Sigmoid colon (tissue), 4 donors: ENCODE measurements at regions not wholly inside any gene's neighbourhood (a gene's known extent, or its start where the extent isn't known, plus 50 kb on each side); places are given as distances from the start of the nearest gene placed in this dataset.

Source experiments
- EP300 ChIP-seq, 4 donors: sonication (generic); formaldehyde crosslinking; IDR thresholded peaks; one replicate each; pipeline ENCODE4 v1.6.1; 2017; ENCODE audit warnings: antibody characterized with exemption in 4 of 4
- POLR2A ChIP-seq, 2 donors: fragments of 450-650 bp; IDR thresholded peaks; one replicate each; pipeline ENCODE4 v1.6.1; 2016; ENCODE audit warnings: antibody characterized with exemption in 2 of 2, mild to moderate bottlenecking in 2 of 2, moderate library complexity in 2 of 2
- POLR2AphosphoS5 ChIP-seq, 4 donors: sonication (generic); formaldehyde crosslinking; IDR thresholded peaks; one replicate each; pipeline ENCODE4 v1.6.1; 2017; ENCODE audit warnings: antibody characterized with exemption in 4 of 4
- TF ChIP-seq, protein P1 (sequence below), 4 experiments: fragments of 450-650 bp in 3 of 4; fragments of 200-600 bp in 1 of 4; IDR thresholded peaks; one replicate each; pipeline ENCODE4 v1.5.1; 2016 to 2019; ENCODE audit warnings: antibody characterized with exemption in 4 of 4, mild to moderate bottlenecking in 3 of 4, moderate library complexity in 2 of 4

GRCh38 chr6:48834706-48835105 lies 628.3 kb downstream of the MMUT start:
- TF ChIP-seq POLR2A (IDR thresholded peaks at IDR 0.05) (no peak), POLR2AphosphoS5 (IDR thresholded peaks at IDR 0.05) (no peak), EP300 (IDR thresholded peaks at IDR 0.05) (no peak)
- TF ChIP-seq, protein P1, sequence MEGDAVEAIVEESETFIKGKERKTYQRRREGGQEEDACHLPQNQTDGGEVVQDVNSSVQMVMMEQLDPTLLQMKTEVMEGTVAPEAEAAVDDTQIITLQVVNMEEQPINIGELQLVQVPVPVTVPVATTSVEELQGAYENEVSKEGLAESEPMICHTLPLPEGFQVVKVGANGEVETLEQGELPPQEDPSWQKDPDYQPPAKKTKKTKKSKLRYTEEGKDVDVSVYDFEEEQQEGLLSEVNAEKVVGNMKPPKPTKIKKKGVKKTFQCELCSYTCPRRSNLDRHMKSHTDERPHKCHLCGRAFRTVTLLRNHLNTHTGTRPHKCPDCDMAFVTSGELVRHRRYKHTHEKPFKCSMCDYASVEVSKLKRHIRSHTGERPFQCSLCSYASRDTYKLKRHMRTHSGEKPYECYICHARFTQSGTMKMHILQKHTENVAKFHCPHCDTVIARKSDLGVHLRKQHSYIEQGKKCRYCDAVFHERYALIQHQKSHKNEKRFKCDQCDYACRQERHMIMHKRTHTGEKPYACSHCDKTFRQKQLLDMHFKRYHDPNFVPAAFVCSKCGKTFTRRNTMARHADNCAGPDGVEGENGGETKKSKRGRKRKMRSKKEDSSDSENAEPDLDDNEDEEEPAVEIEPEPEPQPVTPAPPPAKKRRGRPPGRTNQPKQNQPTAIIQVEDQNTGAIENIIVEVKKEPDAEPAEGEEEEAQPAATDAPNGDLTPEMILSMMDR (IDR thresholded peaks at IDR 0.05), result no peak
